GM23248 (cell line): ENCODE measurements at regions not wholly inside any gene's neighbourhood (a gene's known extent, or its start where the extent isn't known, plus 50 kb on each side); places are given as distances from the start of the nearest gene placed in this dataset.

Experiments
- DNase-seq: peaks from one replicate; pipeline ENCODE4 v3.0.0-alpha.2; 2015
- H2AFZ ChIP-seq: fragments of 200-600 bp; sonication (generic); 2 replicates; pipeline ENCODE4 v1.6.1; 2016; ENCODE audit warnings: antibody characterized with exemption
- H3F3A ChIP-seq: fragments of 200-600 bp; sonication (generic); 2 replicates; pipeline ENCODE4 v1.6.1; 2016; ENCODE audit warnings: mild to moderate bottlenecking, antibody characterized with exemption, mixed run types; ENCODE audit not compliant: insufficient read depth
- H3K27ac ChIP-seq: fragments of 200-600 bp; sonication (generic); 2 replicates; pipeline ENCODE4 v1.5.1; 2016; ENCODE audit warnings: mild to moderate bottlenecking
- H3K27me3 ChIP-seq: fragments of 200-600 bp; sonication (generic); replicated peaks from 2 replicates; pipeline ENCODE4 v1.6.1; 2016; ENCODE audit warnings: mild to moderate bottlenecking; ENCODE audit not compliant: insufficient read depth
- H3K36me3 ChIP-seq: fragments of 200-600 bp; sonication (generic); 2 replicates; pipeline ENCODE4 v1.6.1; 2016; ENCODE audit warnings: low read depth, mild to moderate bottlenecking
- H3K4me1 ChIP-seq: fragments of 200-600 bp; sonication (generic); 2 replicates; pipeline ENCODE4 v1.6.1; 2016; ENCODE audit warnings: mild to moderate bottlenecking; ENCODE audit not compliant: insufficient read depth
- H3K4me2 ChIP-seq: fragments of 200-600 bp; sonication (generic); one replicate; pipeline ENCODE4 v1.6.1; 2016; ENCODE audit warnings: mild to moderate bottlenecking; ENCODE audit not compliant: unreplicated experiment
- H3K4me3 ChIP-seq: fragments of 200-600 bp; sonication (generic); 2 replicates; pipeline ENCODE4 v1.5.1; 2016; ENCODE audit warnings: mild to moderate bottlenecking
- H3K79me2 ChIP-seq: fragments of 200-600 bp; sonication (generic); 2 replicates; pipeline ENCODE4 v1.6.1; 2016; ENCODE audit warnings: mild to moderate bottlenecking; ENCODE audit not compliant: insufficient read depth
- H3K9ac ChIP-seq: fragments of 200-600 bp; sonication (generic); 2 replicates; pipeline ENCODE4 v1.6.1; 2016; ENCODE audit warnings: mild to moderate bottlenecking
- H3K9me2 ChIP-seq: fragments of 200-600 bp; sonication (generic); 2 replicates; pipeline ENCODE4 v1.6.1; 2016; ENCODE audit warnings: mixed run types, mild to moderate bottlenecking, moderate library complexity; ENCODE audit not compliant: insufficient read depth
- H3K9me3 ChIP-seq: fragments of 200-600 bp; sonication (generic); one replicate; pipeline ENCODE4 v1.6.1; 2017; ENCODE audit warnings: low read depth
- H4K20me1 ChIP-seq: fragments of 200-600 bp; sonication (generic); 2 replicates; pipeline ENCODE4 v1.6.0; 2016; ENCODE audit not compliant: insufficient read depth
- EZH2 ChIP-seq: fragments of 200-600 bp; sonication (generic); IDR thresholded peaks from 2 replicates; pipeline ENCODE4 v1.6.1; 2018; ENCODE audit warnings: antibody characterized with exemption, mild to moderate bottlenecking; ENCODE audit not compliant: insufficient read depth, poor library complexity, severe bottlenecking
- EZH2phosphoT487 ChIP-seq: fragments of 200-600 bp; sonication (generic); IDR thresholded peaks from 2 replicates; pipeline ENCODE4 v1.6.1; 2018; ENCODE audit warnings: antibody characterized with exemption, moderate library complexity, mild to moderate bottlenecking, low read depth; ENCODE audit not compliant: insufficient read depth
- WGBS, 2 experiments: methylation state at CpG; one replicate each; pipeline ENCODE4 v1.1.6; 2015 to 2017; ENCODE audit warnings: low lambda C conversion rate in 2 of 2, low coverage in 1 of 2; ENCODE audit errors: missing lambda C conversion rate in 2 of 2; 5-methylcytosine and 5-hydroxymethylcytosine counted together
- in situ Hi-C: fragments of 300-500 bp; cut with MboI; formaldehyde crosslinking; loops from 2 replicates; pipeline ENCODE4 v1.15.0; 2020

DNA sequence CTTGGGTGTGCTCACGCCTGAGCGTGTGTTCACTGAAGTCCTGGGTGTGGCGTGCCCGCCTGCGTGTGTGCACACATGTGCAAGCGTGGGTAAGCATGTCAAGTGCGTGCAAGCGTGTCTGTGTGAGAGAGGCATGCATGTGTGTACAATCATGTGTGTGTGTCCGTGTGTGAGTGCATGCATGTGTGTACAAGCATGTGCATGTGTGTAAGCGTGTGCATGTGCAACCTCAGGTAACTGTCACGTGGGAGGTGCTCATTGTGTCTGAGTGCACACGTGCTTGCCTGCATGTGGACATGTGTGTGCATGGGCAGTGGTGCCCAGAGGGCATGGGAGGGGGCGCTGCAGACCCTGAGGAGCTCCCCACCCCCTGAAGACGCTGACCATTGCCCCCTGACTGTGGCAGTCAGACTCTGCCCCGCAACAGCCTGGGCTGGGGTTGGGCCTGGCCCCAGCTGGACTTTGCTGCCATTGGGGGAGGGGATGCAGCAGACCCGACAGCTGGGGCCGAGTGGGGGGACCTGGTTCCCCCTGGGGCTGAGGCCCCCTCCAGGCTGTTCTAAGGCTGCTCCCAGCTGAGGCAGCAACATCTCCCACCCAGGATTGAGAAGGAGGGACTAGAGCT is 88.1 kb downstream of the UNCX start:
- peaks cover 27% of the 10 kb centered on the region for H3K27me3 ChIP-seq
- no peaks in the 10 kb centered on the region for H3K36me3 ChIP-seq
- no peak overlapping the region for H3K27ac ChIP-seq
- DNase-seq, result no peak
- TF ChIP-seq EZH2 (no peak), EZH2phosphoT487 (no peak)
- WGBS, 2 experiments, result 56 to 66% methylated on average over 17 of the region's 17 CpGs
- no peak overlapping the region for H3K4me3 ChIP-seq
- no peaks in the 10 kb centered on the region for H3K9me3 ChIP-seq
- H3K4me2 ChIP-seq, result no peak overlapping the region
- H3K4me1 ChIP-seq, result no peaks in the 10 kb centered on the region
- in situ Hi-C loops, result no loop called here
- no peaks in the 10 kb centered on the region for H3K79me2 ChIP-seq
- H3F3A ChIP-seq, result no peaks in the 10 kb centered on the region
- no peaks in the 10 kb centered on the region for H4K20me1 ChIP-seq
- H2AFZ ChIP-seq, result no peak overlapping the region
- no peak overlapping the region for H3K9ac ChIP-seq
- no peaks in the 10 kb centered on the region for H3K9me2 ChIP-seq

DNA sequence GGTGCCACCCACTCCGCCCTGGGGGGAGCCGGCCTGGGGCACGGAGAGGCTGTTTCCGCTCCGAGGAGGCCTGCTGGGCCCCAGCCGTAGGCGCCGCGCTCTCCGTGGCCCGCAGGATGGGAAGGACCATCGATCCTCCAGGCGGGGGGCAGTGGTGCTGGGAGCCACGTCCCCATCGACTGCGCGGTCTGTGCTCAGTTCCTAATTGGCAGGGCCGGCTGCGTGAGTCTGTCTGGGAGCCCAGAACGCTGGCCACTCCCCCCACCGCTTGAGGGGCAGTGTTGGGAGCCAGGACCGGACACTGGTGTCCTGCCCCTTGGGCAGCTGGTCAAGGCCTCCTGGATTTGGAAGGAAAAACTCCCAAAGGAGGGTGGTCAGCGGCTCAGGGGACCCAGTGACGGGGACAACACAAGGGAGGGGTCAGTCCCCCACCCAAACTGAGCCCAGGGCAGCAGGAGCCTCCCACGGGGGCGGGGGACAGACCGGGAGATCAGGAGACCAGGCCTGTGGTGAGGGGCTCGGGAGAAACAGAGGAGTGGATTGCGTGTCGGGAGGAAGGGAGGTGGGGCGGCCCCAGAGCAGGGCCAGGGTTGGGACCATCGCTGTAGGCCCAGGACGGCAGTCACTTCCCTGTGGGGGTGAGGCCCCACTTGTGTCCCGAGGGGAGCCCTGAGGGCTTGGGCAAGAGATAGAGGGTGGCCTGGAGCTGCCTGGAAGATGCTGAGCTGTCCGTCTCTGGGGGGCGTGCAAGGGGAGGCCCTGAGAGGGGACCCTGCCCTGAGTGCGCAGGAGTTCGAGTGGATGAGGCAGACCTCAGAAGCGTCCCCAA is 89.0 kb downstream of the UNCX start:
- Histone ChIP-seq H2AFZ (no peak overlapping the region), H3K4me2 (no peak overlapping the region), H3F3A (no peaks in the 10 kb centered on the region), H3K27me3 (peaks cover 27% of the 10 kb centered on the region), H3K79me2 (no peaks in the 10 kb centered on the region), H3K9me3 (no peaks in the 10 kb centered on the region), H3K36me3 (no peaks in the 10 kb centered on the region), H4K20me1 (no peaks in the 10 kb centered on the region), H3K9me2 (no peaks in the 10 kb centered on the region), H3K4me1 (no peaks in the 10 kb centered on the region), H3K9ac (no peak overlapping the region), H3K27ac (no peak overlapping the region), H3K4me3 (no peak overlapping the region)
- WGBS, 2 experiments, result 55 to 58% methylated on average over 24 to 34 of the region's 39 CpGs
- no peak for DNase-seq
- TF ChIP-seq EZH2phosphoT487 (no peak), EZH2 (no peak)
- in situ Hi-C loops, result no loop called here

DNA sequence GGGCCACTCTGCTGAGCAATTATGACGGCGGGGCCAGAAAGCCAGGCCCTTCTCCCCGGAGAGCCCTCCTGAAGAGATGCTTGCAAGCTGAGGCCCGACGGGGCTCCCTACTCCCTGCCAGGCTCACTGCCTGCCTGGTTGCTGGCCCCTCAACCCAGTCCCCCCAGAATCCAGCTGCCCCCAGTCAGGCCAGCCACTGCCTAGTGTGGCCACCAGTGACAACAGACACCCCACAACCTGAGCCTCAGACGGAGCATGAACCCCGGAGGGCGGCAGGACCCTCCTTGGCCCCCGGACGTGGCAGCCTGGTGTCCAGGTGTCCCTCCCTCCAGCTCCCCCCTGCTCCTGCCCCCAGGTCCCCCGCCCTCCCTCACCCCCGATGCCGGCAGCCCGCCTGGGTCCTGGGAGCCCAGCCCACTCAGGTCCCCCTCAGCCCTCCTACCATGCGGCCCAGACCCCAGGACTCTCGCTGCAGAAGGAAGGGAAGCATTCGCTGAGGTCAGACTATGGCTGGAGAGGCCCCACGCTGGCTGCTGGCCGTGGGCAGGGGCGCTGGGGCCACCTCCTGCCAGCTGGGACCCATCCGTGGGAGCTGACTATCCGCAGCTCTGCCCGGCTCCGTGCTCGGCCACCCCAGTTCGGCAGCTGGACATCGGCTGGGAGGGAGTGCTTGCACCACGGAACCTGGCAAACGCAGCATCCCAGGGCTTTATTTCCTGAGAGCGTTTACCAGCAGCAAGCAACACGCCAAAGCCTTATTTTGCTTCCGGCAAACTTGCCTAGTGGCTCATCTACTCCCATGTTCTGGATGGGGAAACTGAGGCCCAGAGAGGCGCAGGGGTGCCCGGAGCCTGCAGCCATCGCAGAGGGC is 89.8 kb downstream of the UNCX start:
- Histone ChIP-seq H3K79me2 (no peaks in the 10 kb centered on the region), H3K4me2 (no peak overlapping the region), H2AFZ (no peak overlapping the region), H3K9me3 (no peaks in the 10 kb centered on the region), H3K27me3 (peaks cover 27% of the 10 kb centered on the region), H3K4me3 (no peak overlapping the region), H3K9me2 (no peaks in the 10 kb centered on the region), H4K20me1 (no peaks in the 10 kb centered on the region), H3K4me1 (no peaks in the 10 kb centered on the region), H3K27ac (no peak overlapping the region), H3F3A (no peaks in the 10 kb centered on the region), H3K9ac (no peak overlapping the region), H3K36me3 (no peaks in the 10 kb centered on the region)
- TF ChIP-seq EZH2 (peak; percentile 4), EZH2phosphoT487 (no peak)
- in situ Hi-C loops, result no loop called here
- WGBS, 2 experiments, result 27 to 31% methylated on average over 25 to 34 of the region's 35 CpGs
- DNase-seq, result no peak
